C4-2B (cell line): ENCODE measurements at regions not wholly inside any gene's neighbourhood (a gene's known extent, or its start where the extent isn't known, plus 50 kb on each side); places are given as distances from the start of the nearest gene placed in this dataset.
"Not testable (repeated sequence)": the region's sequence is repeated elsewhere in the genome, so short reads cannot be mapped to it uniquely, and the experiment has no call there.

Source experiments
- H3K27ac ChIP-seq: fragments of 450-650 bp; 2 replicates; pipeline ENCODE4 v1.5.1; 2017
- ZFX ChIP-seq: fragments of 450-650 bp; IDR thresholded peaks from 2 replicates; pipeline ENCODE4 v1.6.1; 2017
- TF ChIP-seq, protein P1 (sequence below): fragments of 450-650 bp; conservative IDR thresholded peaks from 2 replicates; pipeline ENCODE4 v1.5.1; 2017; ENCODE audit warnings: mild to moderate bottlenecking

DNA sequence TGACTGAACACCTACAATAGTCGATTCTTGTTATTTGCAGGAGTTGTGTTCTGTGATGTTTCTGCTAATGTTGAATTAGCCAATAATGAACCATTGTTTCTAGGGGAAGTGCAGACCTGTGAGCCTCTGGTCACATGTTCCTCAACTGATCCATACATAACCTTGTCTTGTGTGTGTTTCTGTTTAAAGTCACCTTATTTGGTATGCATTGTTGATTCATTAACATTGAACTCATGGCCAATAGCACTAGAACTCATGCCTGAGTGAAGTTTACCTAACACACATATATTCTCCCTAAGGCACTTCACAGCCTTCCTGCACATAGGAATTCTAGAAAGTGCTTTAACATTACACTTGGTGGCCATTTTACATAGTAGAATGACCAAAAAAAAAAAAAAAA lies 271.8 kb upstream of the PLET1 start:
- no peak for TF ChIP-seq ZFX

DNA sequence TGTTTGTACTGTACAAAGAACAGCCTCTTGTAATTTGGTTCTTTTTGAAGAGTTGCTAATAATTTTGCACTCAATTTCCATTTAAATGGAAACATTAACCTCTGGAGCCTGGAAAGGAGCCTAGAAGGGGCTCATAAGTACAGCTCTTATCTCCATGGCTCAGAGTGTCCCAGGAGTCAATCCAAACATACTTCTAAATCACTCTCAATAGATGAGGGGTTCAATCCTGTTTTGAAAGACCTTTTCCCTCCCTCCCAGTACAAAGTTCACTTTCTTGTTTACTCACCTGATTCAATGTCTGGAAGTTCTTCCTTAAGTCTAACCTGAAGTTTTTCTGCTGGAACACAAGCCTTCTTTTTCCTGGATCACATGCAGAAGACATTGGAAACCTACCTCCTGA lies 273.0 kb upstream of the PLET1 start:
- TF ChIP-seq, protein P1, sequence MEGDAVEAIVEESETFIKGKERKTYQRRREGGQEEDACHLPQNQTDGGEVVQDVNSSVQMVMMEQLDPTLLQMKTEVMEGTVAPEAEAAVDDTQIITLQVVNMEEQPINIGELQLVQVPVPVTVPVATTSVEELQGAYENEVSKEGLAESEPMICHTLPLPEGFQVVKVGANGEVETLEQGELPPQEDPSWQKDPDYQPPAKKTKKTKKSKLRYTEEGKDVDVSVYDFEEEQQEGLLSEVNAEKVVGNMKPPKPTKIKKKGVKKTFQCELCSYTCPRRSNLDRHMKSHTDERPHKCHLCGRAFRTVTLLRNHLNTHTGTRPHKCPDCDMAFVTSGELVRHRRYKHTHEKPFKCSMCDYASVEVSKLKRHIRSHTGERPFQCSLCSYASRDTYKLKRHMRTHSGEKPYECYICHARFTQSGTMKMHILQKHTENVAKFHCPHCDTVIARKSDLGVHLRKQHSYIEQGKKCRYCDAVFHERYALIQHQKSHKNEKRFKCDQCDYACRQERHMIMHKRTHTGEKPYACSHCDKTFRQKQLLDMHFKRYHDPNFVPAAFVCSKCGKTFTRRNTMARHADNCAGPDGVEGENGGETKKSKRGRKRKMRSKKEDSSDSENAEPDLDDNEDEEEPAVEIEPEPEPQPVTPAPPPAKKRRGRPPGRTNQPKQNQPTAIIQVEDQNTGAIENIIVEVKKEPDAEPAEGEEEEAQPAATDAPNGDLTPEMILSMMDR, result no peak
- TF ChIP-seq ZFX, result no peak
- H3K27ac ChIP-seq, result no peak overlapping the region

More for the DNA sequence above, 271.8 kb upstream of the PLET1 start:
- H3K27ac ChIP-seq, result no peak overlapping the region

DNA sequence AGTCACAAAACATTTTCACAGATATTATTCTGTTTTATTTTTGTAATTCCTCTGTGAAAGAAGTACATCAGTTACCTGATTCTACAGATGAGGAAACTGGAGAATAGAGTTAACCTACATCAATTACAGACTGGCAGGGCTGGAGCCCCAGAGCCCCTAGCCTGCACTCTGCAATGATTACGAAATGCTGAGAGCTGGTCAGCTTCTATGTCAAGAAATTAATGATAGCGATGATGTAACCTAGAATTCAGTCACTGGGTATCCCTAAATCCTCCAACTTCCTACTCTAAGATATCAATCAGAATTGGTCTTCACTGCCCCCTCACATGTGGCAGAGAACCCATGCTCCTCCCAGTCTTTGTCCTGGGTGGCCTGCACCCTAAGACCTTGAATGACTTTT lies 273.5 kb upstream of the PLET1 start:
- TF ChIP-seq ZFX, result no peak

DNA sequence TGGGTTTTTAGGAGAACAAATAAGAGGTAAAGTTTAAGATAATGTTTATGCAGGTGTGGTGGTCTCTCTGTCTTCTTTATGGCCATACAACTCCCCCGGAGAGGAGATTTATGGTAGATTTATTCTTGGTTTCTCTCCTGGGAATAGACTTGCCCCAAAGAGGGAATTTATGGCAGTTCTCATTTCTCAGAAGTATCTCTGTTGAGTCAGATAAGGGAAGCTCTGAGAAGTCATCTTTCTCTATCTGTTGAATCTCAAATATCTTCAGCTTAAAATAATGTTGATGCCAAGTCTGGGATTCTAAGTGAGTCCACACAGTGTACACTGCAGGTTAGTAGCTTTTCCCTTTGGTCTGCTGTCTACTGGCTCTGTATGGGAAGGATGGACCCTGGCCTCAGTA lies 276.4 kb upstream of the PLET1 start:
- no peak overlapping the region for H3K27ac ChIP-seq
- TF ChIP-seq, protein P1, result no peak
- TF ChIP-seq ZFX, result no peak

More for the DNA sequence above, 273.5 kb upstream of the PLET1 start:
- H3K27ac ChIP-seq, result no peak overlapping the region

DNA sequence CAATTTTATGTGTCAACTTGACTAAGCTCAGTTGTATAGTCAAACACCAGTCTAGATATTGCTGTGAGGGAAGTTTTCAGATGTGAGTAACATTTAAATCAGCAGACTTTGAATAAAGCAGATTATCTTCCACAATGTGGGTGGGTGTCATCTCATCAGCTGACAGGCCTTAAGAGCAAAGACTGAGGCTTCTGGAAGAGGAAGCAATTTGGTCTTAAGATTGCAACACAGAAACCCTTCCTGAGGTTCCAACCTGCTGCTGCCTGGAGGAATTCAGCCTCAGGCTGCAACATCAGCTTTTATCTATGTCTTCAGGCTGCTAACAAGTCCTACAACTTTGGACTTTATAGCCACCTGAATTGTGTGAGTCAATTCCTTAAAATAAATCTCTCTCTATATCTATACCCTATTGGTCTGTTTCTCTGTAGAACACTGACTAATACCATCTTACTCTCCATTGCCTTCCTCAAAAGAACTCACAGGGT lies 277.2 kb upstream of the PLET1 start:
- TF ChIP-seq ZFX, result no peak
- TF ChIP-seq, protein P1, result no peak
- H3K27ac ChIP-seq, result no peak overlapping the region

DNA sequence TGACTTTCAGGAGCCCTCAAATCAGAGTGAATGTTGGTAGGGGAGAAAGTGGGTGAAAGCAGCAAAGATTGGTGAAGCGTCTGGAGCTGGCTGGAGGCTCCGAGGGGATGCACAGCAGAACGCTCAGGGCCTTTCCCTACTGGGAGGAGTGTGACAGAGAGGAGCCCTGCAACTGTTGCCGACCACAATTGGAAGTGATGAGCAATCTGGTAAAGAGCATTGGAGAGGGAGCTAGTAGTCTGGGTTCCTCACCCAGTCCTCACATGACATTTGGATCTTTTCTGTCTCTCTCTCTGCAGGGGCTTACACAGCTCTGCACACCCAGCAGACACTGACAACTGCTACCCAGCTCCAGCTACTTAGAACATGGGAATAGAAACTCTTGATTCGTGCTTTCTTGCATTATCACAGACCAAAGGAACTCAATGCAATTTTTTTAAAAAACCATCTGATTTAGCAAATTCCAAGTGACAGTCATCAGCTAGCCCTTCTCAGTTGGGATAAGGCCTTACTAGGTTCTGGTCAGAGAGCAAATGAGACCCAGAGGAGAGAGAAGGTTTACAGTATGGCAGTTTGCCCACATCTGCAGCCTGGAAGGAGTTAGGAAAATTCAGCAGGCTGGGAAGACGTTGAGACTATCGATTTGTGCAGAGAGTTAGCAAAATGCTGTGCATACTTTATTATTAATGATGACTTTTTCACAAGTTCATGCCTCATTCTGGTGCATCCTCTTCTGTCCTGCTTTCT lies 278.0 kb upstream of the PLET1 start:
- no peak for TF ChIP-seq ZFX
- TF ChIP-seq, protein P1, result no peak
- no peak overlapping the region for H3K27ac ChIP-seq

DNA sequence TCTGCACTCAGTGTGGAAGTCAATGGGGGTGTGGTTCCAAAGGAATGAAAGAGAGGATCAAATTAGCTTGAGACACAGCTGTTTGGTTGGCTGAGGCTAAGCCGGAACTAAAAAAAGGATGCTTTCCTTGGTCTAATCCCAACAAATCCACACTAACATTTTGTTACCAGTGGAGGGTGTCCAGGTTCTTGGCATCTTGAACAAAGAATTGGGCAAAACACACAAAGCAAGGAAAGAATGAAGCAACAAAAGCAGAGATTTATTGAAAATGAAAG lies 278.6 kb upstream of the PLET1 start:
- H3K27ac ChIP-seq, result not testable (repeated sequence)

DNA sequence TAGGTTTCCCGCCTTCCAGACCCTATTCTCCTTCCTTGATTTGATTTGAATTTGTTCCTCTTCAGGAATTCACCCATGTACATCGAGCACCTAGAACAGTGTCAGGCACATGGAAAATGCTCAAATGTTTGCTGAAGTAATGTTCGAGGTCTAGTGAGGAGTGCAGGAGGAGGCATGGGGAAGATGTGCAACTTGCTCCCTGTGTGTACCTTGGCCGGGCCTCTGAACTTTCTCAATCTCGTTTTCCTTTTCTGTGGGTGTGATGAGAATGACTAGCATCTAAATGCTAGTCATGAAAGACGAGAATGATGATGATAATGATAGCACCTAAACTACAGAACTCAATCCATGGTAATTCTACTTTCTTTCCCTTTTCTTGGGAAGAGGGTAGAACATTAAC lies 279.1 kb upstream of the PLET1 start:
- no peak overlapping the region for H3K27ac ChIP-seq
- TF ChIP-seq ZFX, result no peak
- TF ChIP-seq, protein P1, result no peak

DNA sequence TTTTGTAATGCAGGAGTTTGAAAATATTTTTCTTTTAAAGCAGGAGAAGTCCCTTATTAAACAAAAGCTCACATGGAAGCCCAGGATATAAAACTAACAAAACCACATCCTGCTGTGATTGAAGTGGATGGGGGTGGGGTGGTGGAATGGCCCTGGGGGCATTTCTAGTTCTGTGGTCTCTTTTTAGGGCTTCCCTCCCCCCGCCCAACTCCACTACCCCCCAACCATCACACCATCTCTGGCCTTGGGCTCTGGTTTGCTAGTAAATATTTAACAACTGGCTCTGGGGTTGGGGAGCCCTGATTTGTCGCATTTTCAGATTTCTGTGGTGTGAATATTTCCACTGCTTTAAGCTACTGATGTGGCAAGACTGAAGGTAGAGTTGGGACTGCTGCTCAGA lies 279.6 kb upstream of the PLET1 start:
- no peak overlapping the region for H3K27ac ChIP-seq
- TF ChIP-seq, protein P1, result no peak
- TF ChIP-seq ZFX, result no peak
